ENCODE measurements at regions not wholly inside any gene's neighbourhood (a gene's known extent, or its start where the extent isn't known, plus 50 kb on each side); places are given as distances from the start of the nearest gene placed in this dataset.
"Not testable (repeated sequence)": the region's sequence is repeated elsewhere in the genome, so short reads cannot be mapped to it uniquely, and the experiment has no call there.

- no peak for DNase-seq (ENCODE audit: low read depth)
Measured at GRCh38 chr2:33765122-33765521, 166.0 kb upstream of the FAM98A start.

GRCh38 chr2:33764551-33764950 is 165.5 kb upstream of the FAM98A start:
- DNase-seq (ENCODE audit: low read depth), result no peak

GRCh38 chr2:33763671-33764310 is 164.7 kb upstream of the FAM98A start:
- DNase-seq (ENCODE audit: low read depth), result no peak

- DNase-seq (ENCODE audit: low read depth), result no peak
Measured at GRCh38 chr2:33762636-33763035, 163.5 kb upstream of the FAM98A start.

- no peak for DNase-seq (ENCODE audit: low read depth)
Measured at GRCh38 chr2:33746208-33746800, 147.2 kb upstream of the FAM98A start.

- DNase-seq (ENCODE audit: low read depth), result no peak
Measured at GRCh38 chr2:33735096-33735495, 136.0 kb upstream of the FAM98A start.

- DNase-seq (ENCODE audit: low read depth), result no peak
Measured at GRCh38 chr2:33730804-33731203, 131.7 kb upstream of the FAM98A start.

- no peak for DNase-seq (ENCODE audit: low read depth)
Measured at GRCh38 chr2:33730193-33730592, 131.1 kb upstream of the FAM98A start.

- DNase-seq (ENCODE audit: low read depth), result no peak
Measured at GRCh38 chr2:33729353-33729752, 130.3 kb upstream of the FAM98A start.

GRCh38 chr2:33728106-33728505 is 129.0 kb upstream of the FAM98A start:
- no peak for DNase-seq (ENCODE audit: low read depth)

- DNase-seq (ENCODE audit: low read depth), result no peak
Measured at GRCh38 chr2:33727361-33728032, 128.4 kb upstream of the FAM98A start.

GRCh38 chr2:33726415-33726814 is 127.3 kb upstream of the FAM98A start:
- DNase-seq (ENCODE audit: low read depth), result no peak

GRCh38 chr2:33723329-33723728 is 124.2 kb upstream of the FAM98A start:
- no peak for DNase-seq (ENCODE audit: low read depth)

GRCh38 chr2:33719067-33719466 is 120.0 kb upstream of the FAM98A start:
- DNase-seq (ENCODE audit: low read depth), result no peak

GRCh38 chr2:33712674-33713073 is 113.6 kb upstream of the FAM98A start:
- DNase-seq (ENCODE audit: low read depth), result no peak

GRCh38 chr2:33709951-33710350 is 110.9 kb upstream of the FAM98A start:
- DNase-seq (ENCODE audit: low read depth), result no peak

GRCh38 chr2:33707312-33707711 is 108.2 kb upstream of the FAM98A start:
- DNase-seq (ENCODE audit: low read depth), result no peak

GRCh38 chr2:33706410-33706809 is 107.3 kb upstream of the FAM98A start:
- DNase-seq (ENCODE audit: low read depth), result no peak

- DNase-seq (ENCODE audit: low read depth), result no peak
Measured at GRCh38 chr2:33704406-33704855, 105.3 kb upstream of the FAM98A start.

GRCh38 chr2:33696234-33696633 is 97.1 kb upstream of the FAM98A start:
- DNase-seq (ENCODE audit: low read depth), result no peak

- DNase-seq (ENCODE audit: low read depth), result no peak
Measured at GRCh38 chr2:33694904-33695303, 95.8 kb upstream of the FAM98A start.

- DNase-seq (ENCODE audit: low read depth), result not testable (repeated sequence)
Measured at GRCh38 chr2:33690686-33691085, 91.6 kb upstream of the FAM98A start.

GRCh38 chr2:33681364-33681757 is 82.3 kb upstream of the FAM98A start:
- DNase-seq (ENCODE audit: low read depth), result no peak

All from stimulated activated CD8-positive, alpha-beta memory T cell treated with anti-CD3 and anti-CD28 coated beads, Interleukin-7, amount 100 ng/mL, for 24 hours (primary cell).